ENCODE measurements at regions not wholly inside any gene's neighbourhood (a gene's known extent, or its start where the extent isn't known, plus 50 kb on each side); places are given as distances from the start of the nearest gene placed in this dataset.

- Histone ChIP-seq H3K27ac (ENCODE audit: low read depth, low read length, poor library complexity, severe bottlenecking) (no peak overlapping the region), H3K79me2 (ENCODE audit: insufficient read depth, low read depth, low read length) (no peaks in the 10 kb centered on the region), H3K4me2 (ENCODE audit: low read length) (no peak overlapping the region), H2AFZ (ENCODE audit: low read length) (no peak overlapping the region), H4K20me1 (ENCODE audit: insufficient read depth, low read length) (no peaks in the 10 kb centered on the region), H3K36me3 (ENCODE audit: insufficient read depth, low read length) (no peaks in the 10 kb centered on the region), H3K9me3 (ENCODE audit: low read length) (no peaks in the 10 kb centered on the region), H3K4me1 (ENCODE audit: insufficient read depth, low read length, poor library complexity, severe bottlenecking) (no peaks in the 10 kb centered on the region), H3K4me3 (ENCODE audit: low read depth, low read length, poor library complexity, severe bottlenecking) (no peak overlapping the region), H3K9me2 (ENCODE audit: insufficient read depth, low read length) (no peaks in the 10 kb centered on the region)
- intact Hi-C loops (cut with micrococcal nuclease; ENCODE audit: unreplicated experiment) = no loop called here
- no TSS peak for BruUV-seq (replicated peaks)
- ChIA-PET CTCF (ENCODE audit: unreplicated experiment) (no interaction called here), POLR2A (no interaction called here)
- DNase-seq (ENCODE audit: low spot score) = no peak
- no peak for TF ChIP-seq CTCF (conservative IDR thresholded peaks at IDR 0.05; ENCODE audit: low read length)
These were observed 305.4 kb upstream of the PFKP start for GRCh38 chr10:2761971-2762370.

GRCh38 chr10:2761311-2761710 is 306.0 kb upstream of the PFKP start:
- Histone ChIP-seq H3K9me3 (ENCODE audit: low read length) (no peaks in the 10 kb centered on the region), H4K20me1 (ENCODE audit: insufficient read depth, low read length) (no peaks in the 10 kb centered on the region), H3K36me3 (ENCODE audit: insufficient read depth, low read length) (no peaks in the 10 kb centered on the region), H3K4me3 (ENCODE audit: low read depth, low read length, poor library complexity, severe bottlenecking) (no peak overlapping the region), H3K4me2 (ENCODE audit: low read length) (no peak overlapping the region), H3K9me2 (ENCODE audit: insufficient read depth, low read length) (no peaks in the 10 kb centered on the region), H3K79me2 (ENCODE audit: insufficient read depth, low read depth, low read length) (no peaks in the 10 kb centered on the region), H3K4me1 (ENCODE audit: insufficient read depth, low read length, poor library complexity, severe bottlenecking) (no peaks in the 10 kb centered on the region), H3K27ac (ENCODE audit: low read depth, low read length, poor library complexity, severe bottlenecking) (no peak overlapping the region), H2AFZ (ENCODE audit: low read length) (no peak overlapping the region)
- BruUV-seq (replicated peaks) = no TSS peak
- intact Hi-C loops (cut with micrococcal nuclease; ENCODE audit: unreplicated experiment) = no loop called here
- no peak for TF ChIP-seq CTCF (conservative IDR thresholded peaks at IDR 0.05; ENCODE audit: low read length)
- TF ChIP-seq EZH2phosphoT487 (IDR thresholded peaks at IDR 0.05; ENCODE audit: borderline replicate concordance, low read depth, low read length) = no peak
- DNase-seq (ENCODE audit: low spot score) = no peak
- CTCF ChIA-PET (ENCODE audit: unreplicated experiment) = no interaction called here
- POLR2A ChIA-PET = interaction anchor here (0.7 kb wide), 1 partner anchor 133 kb away, joined by 3 read pairs; no protein-coding TSS in a partner anchor

GRCh38 chr10:2760736-2761135 is 306.6 kb upstream of the PFKP start:
- Histone ChIP-seq H3K4me3 (ENCODE audit: low read depth, low read length, poor library complexity, severe bottlenecking) (no peak overlapping the region), H3K79me2 (ENCODE audit: insufficient read depth, low read depth, low read length) (no peaks in the 10 kb centered on the region), H2AFZ (ENCODE audit: low read length) (no peak overlapping the region), H3K27ac (ENCODE audit: low read depth, low read length, poor library complexity, severe bottlenecking) (no peak overlapping the region), H3K9me2 (ENCODE audit: insufficient read depth, low read length) (no peaks in the 10 kb centered on the region), H3K4me2 (ENCODE audit: low read length) (no peak overlapping the region), H3K36me3 (ENCODE audit: insufficient read depth, low read length) (no peaks in the 10 kb centered on the region), H4K20me1 (ENCODE audit: insufficient read depth, low read length) (no peaks in the 10 kb centered on the region), H3K9me3 (ENCODE audit: low read length) (no peaks in the 10 kb centered on the region), H3K4me1 (ENCODE audit: insufficient read depth, low read length, poor library complexity, severe bottlenecking) (no peaks in the 10 kb centered on the region)
- TF ChIP-seq CTCF (conservative IDR thresholded peaks at IDR 0.05; ENCODE audit: low read length) = no peak
- no peak for TF ChIP-seq EZH2phosphoT487 (IDR thresholded peaks at IDR 0.05; ENCODE audit: borderline replicate concordance, low read depth, low read length)
- POLR2A ChIA-PET = interaction anchor here (0.7 kb wide), 1 partner anchor 133 kb away, joined by 3 read pairs; no protein-coding TSS in a partner anchor
- no TSS peak for BruUV-seq (replicated peaks)
- DNase-seq (ENCODE audit: low spot score) = peak; percentile 1
- CTCF ChIA-PET (ENCODE audit: unreplicated experiment) = no interaction called here
- intact Hi-C loops (cut with micrococcal nuclease; ENCODE audit: unreplicated experiment) = no loop called here
